ENCODE measurements at regions not wholly inside any gene's neighbourhood (a gene's known extent, or its start where the extent isn't known, plus 50 kb on each side); places are given as distances from the start of the nearest gene placed in this dataset.

- peak; percentile 68 for DNase-seq
These were observed 173.9 kb upstream of the SP4 start for GRCh38 chr7:21253740-21254687.

GRCh38 chr7:21256310-21256877, 171.5 kb upstream of the SP4 start:
- DNase-seq = no peak

GRCh38 chr7:21260939-21261338, 166.9 kb upstream of the SP4 start:
- DNase-seq = no peak

GRCh38 chr7:21261627-21262594, 166.0 kb upstream of the SP4 start:
- peak; percentile 75 for DNase-seq

- DNase-seq = no peak
These were observed 158.9 kb upstream of the SP4 start for GRCh38 chr7:21269021-21269420.

GRCh38 chr7:21276471-21277035, 151.3 kb upstream of the SP4 start:
- DNase-seq = no peak

GRCh38 chr7:21278944-21279343, 148.9 kb upstream of the SP4 start:
- no peak for DNase-seq

- DNase-seq = no peak
These were observed 146.7 kb upstream of the SP4 start for GRCh38 chr7:21281193-21281592.

- DNase-seq = no peak
These were observed 134.1 kb upstream of the SP4 start for GRCh38 chr7:21293771-21294170.

GRCh38 chr7:21299766-21300165, 128.1 kb upstream of the SP4 start:
- no peak for DNase-seq

GRCh38 chr7:21300692-21301091, 127.2 kb upstream of the SP4 start:
- no peak for DNase-seq

- no peak for DNase-seq
These were observed 123.0 kb upstream of the SP4 start for GRCh38 chr7:21304808-21305375.

- DNase-seq = no peak
These were observed 122.2 kb upstream of the SP4 start for GRCh38 chr7:21305455-21306235.

- no peak for DNase-seq
These were observed 112.9 kb upstream of the SP4 start for GRCh38 chr7:21314954-21315353.

- DNase-seq = no peak
These were observed 109.6 kb upstream of the SP4 start for GRCh38 chr7:21317966-21318915.

- no peak for DNase-seq
These were observed 109.0 kb upstream of the SP4 start for GRCh38 chr7:21318916-21319270.

- DNase-seq = no peak
These were observed 101.6 kb upstream of the SP4 start for GRCh38 chr7:21326241-21326640.

GRCh38 chr7:21326921-21327320, 101.0 kb upstream of the SP4 start:
- DNase-seq = no peak

GRCh38 chr7:21327422-21328409, 100.2 kb upstream of the SP4 start:
- no peak for DNase-seq
